GM12873 (cell line): ENCODE measurements at regions not wholly inside any gene's neighbourhood (a gene's known extent, or its start where the extent isn't known, plus 50 kb on each side); places are given as distances from the start of the nearest gene placed in this dataset.

ENCODE experiments used
- CTCF ChIP-seq: IDR thresholded peaks from 2 replicates; pipeline ENCODE4 v1.5.1; 2012; ENCODE audit warnings: low read depth, mild to moderate bottlenecking, moderate library complexity, low read length, control low read depth; ENCODE audit not compliant: insufficient read depth; ENCODE audit errors: missing control alignments

DNA sequence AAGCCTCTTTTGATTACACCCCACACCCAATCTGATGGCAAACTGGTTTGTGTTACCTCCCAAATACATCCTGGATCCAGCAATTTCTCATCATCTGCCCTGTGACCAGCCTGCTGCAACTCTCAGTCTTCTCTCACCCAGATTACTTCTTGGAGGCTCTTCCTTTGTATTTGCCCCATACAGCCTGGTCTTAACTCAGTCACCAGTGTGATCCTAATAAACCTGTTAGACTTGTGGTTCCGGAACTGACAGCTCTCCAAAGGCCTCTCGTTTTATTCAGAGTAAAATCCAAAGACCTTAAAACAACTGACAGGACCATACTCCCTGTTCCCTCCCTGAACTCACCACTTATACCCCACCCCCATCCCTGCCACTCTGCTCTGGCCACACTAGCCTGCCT, 228.2 kb upstream of the PAPPA start:
- TF ChIP-seq CTCF: no peak

DNA sequence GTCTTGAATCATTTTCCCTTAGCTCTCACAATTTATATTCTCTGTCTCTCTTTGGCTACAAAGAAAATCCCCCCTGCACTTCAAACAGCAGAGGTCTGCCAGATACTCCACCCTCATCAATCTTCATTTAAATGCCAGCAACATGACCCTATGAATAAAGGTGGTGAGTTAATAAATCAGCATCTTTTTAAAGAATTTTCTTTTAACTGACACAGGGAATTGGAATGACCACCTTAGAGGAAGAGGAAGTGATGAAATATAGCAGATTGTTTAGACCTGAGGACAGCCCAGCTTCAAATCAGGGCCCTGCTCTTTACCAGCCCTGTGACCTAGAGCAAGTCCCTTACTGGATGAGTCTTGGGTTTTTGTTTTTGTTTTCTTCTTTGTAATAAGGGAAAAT, 223.1 kb upstream of the PAPPA start:
- no peak for TF ChIP-seq CTCF

DNA sequence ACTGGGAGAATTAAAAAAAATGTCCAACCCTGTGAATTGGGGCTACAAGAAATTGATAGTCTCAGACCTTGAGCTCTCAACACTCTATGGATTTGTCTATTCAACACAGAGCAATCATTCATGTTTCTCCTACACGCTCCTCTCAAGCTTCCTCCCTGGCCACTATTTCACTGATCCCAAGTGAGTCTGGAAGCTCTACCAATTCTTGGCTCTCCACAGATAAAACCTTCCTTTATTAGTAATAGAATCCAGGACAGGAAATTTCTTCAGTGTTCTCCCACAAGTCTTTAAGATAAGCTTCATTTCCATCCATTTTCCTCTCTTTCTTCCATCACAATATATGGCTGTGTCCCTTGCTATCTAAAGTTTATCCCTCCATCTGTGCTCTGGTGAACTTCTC, 215.1 kb upstream of the PAPPA start:
- TF ChIP-seq CTCF: no peak

GRCh38 chr9:115939065-115939765, 214.4 kb upstream of the PAPPA start:
- TF ChIP-seq CTCF: no peak

DNA sequence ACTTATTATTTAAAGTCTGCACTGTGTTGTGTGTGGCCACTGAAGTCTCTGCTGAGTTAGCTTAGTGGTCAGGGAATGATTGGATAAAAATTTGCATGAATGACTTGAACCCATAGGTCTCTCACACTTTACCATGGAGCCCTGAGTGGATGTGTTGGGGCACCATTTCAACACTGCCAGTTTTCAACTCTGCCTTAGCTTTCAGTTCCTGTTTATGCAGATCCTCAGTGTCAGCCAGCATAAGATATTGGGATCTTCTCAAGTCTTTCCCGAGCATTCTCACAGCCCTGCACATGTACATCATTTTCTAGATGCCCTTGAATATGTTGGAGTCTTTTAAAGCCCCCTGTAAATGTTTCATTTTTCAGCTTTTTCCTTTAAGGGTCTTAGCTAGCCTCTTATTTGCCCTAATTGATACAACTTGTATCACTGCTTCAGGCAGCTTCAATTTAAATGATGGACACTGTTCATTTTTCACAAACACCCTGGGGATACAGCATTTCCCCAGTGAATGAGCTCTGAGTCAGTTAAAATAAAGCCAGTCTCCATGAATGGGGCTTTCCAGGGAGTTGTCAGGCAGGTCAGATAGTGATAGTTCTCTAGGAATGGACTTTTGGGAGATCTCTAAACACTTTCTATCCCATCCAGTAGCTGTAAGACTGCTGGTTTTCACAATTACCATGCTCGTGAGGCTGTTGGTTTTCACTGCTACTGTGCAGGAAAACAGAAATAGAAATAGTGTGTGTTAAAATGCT, 211.9 kb upstream of the PAPPA start:
- TF ChIP-seq CTCF: no peak

- TF ChIP-seq CTCF: no peak
Observed at GRCh38 chr9:115943431-115944165, 210.0 kb upstream of the PAPPA start.
